LNCaP clone FGC (cell line): ENCODE measurements at regions not wholly inside any gene's neighbourhood (a gene's known extent, or its start where the extent isn't known, plus 50 kb on each side); places are given as distances from the start of the nearest gene placed in this dataset.
A peak's percentile ranks its signal among the peaks of the same experiment; 100 is the strongest.

Experiments
- DNase-seq: peaks from one replicate; pipeline ENCODE4 v3.0.0-alpha.2; 2011; ENCODE audit warnings: low read depth
- H3K4me3 ChIP-seq: 2 replicates; pipeline ENCODE4 v1.5.1; 2011; ENCODE audit warnings: mild to moderate bottlenecking, low read depth, low read length, control low read depth
- TF ChIP-seq, protein P1 (sequence below): IDR thresholded peaks from 2 replicates; pipeline ENCODE4 v1.5.1; 2012; ENCODE audit warnings: mild to moderate bottlenecking; ENCODE audit not compliant: control insufficient read depth, insufficient read depth; ENCODE audit errors: extremely low read depth

DNA sequence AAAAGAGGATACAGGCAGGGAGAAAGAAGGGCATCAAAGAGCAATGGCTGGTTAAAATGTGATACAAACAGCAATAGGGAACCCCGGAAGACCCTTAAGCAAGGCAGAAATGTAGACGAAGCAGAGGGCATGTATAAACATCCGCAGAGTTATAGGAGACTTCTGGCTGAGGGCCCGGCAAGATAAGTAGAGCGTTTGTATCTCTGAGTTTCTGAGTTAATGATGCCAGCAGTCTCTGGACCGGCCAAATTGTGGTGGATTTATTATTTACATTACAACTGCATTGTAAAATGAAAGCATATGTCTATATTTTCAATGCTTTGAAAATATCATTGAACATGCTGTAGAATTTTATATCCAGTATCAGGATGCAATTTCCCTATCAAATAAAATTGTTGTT lies 148.0 kb upstream of the KCTD1 start:
- TF ChIP-seq, protein P1, sequence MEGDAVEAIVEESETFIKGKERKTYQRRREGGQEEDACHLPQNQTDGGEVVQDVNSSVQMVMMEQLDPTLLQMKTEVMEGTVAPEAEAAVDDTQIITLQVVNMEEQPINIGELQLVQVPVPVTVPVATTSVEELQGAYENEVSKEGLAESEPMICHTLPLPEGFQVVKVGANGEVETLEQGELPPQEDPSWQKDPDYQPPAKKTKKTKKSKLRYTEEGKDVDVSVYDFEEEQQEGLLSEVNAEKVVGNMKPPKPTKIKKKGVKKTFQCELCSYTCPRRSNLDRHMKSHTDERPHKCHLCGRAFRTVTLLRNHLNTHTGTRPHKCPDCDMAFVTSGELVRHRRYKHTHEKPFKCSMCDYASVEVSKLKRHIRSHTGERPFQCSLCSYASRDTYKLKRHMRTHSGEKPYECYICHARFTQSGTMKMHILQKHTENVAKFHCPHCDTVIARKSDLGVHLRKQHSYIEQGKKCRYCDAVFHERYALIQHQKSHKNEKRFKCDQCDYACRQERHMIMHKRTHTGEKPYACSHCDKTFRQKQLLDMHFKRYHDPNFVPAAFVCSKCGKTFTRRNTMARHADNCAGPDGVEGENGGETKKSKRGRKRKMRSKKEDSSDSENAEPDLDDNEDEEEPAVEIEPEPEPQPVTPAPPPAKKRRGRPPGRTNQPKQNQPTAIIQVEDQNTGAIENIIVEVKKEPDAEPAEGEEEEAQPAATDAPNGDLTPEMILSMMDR = no peak
- no peak overlapping the region for H3K4me3 ChIP-seq
- peak; percentile 76 for DNase-seq

DNA sequence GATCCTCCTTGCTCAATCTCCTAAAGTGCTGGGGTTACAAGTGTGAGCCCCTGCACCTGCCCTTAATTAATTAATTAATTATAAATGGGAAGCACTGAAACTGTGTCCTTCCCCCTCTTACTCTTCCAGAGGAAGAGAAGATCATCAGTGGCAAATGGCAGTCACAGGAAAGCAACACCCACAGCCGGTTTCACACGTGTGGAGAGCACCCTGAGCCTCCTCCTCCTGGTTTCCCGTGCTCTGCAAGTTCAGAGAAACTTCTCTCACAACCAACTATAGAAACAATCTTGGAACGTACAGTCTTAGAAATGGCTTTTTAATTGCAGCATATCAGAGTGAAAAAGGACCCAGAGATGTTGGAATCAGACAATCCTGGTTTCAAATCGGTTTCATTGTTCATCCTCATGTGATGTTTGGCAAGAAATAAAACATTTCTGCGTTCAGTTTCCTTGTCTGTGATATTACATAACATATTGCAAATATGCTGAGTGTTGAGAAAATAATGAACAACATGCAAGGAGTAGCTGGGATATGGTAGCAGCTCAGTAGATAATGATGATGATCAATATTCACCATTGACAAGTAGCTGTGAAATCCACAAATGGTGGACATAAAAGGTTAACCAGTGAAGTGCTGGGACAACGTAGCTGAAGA lies 141.0 kb upstream of the KCTD1 start:
- TF ChIP-seq, protein P1 = no peak
- no peak for DNase-seq
- no peak overlapping the region for H3K4me3 ChIP-seq

DNA sequence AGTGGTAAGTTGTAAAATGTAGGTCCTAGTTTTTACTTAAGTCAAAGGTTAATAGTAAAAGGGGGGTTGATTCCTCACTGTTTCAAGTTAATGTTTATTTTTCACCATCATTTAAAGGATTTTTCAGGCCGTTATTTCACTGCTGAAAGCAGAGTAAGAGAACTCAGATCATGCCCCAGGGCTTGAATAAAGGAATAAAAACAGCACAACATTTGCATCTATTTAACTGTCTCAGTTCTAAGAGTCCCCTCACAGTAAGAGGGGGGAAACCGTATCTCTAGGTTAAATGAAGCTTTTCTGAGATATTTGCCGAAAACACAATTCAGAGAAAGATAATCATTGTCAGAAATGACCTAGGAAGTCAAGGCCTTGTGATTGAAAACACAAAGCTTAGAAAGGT lies 138.2 kb upstream of the KCTD1 start:
- H3K4me3 ChIP-seq = no peak overlapping the region
- TF ChIP-seq, protein P1 = no peak
- DNase-seq = no peak

DNA sequence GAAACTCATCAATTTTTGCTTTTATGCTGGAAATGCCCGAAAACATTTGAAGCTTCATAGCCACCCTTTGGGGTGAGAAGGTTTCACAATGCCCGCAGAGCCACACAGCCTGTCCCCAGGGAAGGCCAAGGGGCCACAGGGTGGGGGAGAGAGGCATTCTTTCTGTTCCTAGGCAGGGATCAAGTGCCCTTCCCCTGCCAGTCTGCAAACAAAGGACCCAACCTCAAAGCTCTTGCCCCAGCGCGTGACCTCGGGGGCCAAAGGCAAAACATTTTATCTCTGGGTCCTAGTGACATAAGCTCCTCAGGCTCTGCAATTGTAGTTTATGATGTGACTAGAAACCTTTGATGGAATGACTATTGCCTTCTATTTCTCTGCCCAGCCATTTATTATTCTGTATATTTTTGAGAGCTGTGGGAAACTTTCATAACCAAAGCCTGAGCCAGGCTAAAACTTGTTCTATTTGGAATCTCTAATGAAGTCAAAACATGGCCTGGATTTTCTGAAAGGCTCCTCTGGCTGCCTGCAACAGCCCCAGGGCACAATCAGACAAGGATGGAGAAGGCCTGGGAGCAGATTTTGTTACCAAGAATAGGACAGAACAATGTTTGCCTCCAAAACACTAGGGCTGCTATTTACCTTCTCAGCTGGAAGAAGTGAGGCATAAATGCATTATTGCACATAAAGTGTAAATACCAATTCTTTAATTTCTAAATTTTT lies 137.2 kb upstream of the KCTD1 start:
- H3K4me3 ChIP-seq = no peak overlapping the region
- TF ChIP-seq, protein P1 = no peak
- no peak for DNase-seq

DNA sequence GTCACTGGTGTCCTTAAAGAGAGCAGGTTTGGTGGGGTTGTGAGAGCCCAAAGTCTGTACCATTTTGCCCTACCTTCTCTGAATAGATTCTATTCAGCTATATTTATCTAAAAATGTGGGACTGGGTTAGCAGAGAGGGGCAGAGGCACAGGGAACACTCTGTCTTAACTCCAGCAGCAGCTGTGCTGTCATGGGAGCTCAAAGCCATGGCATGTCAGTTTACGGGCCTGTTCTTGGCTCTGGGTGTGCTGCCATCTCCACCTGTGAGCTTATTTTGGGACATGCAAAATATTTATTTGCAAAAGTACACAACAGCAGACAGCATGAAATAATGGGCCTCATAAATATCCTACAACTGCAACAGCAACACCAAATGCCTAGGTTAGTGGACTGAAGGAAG lies 129.6 kb upstream of the KCTD1 start:
- peak; percentile 82 for DNase-seq
- TF ChIP-seq, protein P1 = no peak
- H3K4me3 ChIP-seq = no peak overlapping the region

DNA sequence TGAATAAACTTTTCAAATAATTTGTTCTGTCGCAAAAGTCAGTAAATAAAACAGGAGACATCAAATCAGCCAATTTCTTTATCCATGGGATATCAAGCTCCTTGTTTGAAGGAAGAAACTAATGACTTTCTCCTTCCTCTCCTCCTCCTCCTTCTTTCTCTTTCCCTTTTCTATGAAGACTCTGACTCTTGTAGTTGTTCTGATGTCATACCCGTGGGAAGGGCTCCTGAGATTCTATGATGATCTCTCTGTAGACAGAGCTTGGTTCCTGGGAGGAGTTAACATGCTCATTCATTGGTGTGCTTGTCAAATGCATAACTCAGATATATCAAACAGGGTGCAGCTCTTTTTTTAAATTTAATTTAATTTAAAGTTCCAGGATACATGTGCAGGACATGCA lies 118.7 kb upstream of the KCTD1 start:
- no peak overlapping the region for H3K4me3 ChIP-seq
- DNase-seq = no peak
- TF ChIP-seq, protein P1 = no peak

DNA sequence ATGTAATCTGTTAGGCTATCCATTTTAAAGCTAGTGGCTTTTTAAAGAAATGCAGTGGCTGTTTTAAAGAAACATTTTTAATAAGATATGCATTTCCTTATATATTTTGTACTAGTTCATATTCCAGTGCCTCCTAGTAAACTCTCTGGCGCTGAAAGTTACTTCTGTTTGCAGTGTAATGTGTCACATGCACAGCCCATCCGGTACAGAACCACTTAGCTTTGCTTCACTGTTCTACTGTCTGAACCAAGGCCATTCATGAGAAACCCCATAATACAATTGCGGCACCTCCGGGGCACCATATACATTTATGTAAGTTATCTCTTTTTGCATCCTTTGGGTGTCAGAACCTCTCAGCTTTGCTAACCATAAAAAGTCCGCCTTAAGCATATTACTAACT lies 114.6 kb upstream of the KCTD1 start:
- no peak for DNase-seq
- TF ChIP-seq, protein P1 = no peak
- H3K4me3 ChIP-seq = no peak overlapping the region
